ENCODE measurements at regions not wholly inside any gene's neighbourhood (a gene's known extent, or its start where the extent isn't known, plus 50 kb on each side); places are given as distances from the start of the nearest gene placed in this dataset.
"Not testable (repeated sequence)": the region's sequence is repeated elsewhere in the genome, so short reads cannot be mapped to it uniquely, and the experiment has no call there.

DNA sequence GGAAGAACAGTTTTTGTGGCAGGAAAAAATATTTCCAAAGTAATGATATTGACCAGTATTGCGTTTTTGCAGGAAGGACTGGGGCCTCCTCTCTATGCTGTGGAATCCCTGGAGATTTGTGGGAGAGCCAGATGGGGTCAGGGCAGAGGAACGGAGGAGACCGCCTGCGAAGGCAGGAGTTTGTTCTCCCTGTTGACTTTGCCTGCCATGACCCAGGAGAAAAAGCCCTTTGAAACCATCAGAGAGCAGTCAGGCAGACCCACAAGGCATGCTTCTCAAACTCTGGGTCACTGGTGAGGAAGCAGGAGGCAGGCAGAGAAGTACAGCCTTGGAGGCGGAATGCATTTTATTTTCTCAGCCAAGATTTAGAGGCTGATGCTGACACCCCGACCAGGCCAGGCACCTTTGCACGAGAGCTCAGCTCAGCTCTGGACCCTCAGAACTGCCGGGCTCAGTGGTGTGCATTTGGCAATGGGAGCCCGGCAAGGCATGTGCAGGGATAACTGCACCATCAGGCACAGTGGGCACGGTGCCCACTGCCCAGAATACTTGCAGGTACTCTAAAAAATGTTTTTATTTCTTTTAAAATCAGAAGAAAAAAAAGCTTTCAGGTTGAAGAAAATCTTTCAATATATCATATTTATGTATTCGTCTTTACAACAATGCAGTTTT lies 410.4 kb downstream of the RPS24 start:
- no peak for DNase-seq

DNA sequence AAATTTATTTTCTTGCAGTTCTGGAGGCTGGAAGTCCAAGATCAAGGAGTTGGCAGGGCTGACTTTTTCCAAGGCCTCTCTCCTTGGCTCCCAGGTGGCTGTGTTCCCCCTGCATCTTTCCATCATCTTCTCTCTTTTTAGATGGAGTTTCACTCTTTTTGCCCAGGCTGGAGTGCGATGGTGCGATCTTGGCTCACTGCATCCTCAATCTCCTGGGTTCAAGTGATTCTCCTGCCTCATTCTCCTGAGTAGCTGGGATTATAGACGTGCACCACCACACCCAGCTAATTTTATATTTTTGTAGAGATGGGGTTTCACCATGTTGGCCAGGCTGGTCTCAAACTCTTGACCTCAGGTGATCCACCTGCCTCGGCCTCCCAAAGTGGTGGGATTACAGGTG lies 411.1 kb downstream of the RPS24 start:
- not testable (repeated sequence) for DNase-seq

- DNase-seq = no peak
Measured at GRCh38 chr10:78445308-78445707, 411.6 kb downstream of the RPS24 start.

DNA sequence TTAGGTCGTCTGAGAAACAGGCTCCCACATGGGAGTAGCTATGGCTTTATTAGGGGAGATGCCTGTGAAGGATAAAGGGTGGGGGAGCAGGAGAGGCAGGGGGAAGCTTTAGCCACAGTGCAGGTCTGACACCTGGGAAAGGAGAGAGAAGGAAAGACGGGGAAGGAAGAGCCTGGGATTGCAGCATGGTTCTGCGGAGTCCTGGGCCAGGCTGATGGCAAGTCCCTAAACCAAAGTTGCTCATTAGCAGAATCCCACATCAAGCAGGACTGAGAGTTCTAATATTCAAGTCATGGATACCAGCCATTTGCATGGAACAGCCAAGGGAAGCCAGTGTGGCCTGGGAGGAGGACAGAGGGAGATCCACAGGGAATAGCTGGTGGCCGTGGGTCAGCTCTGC lies 414.8 kb downstream of the RPS24 start:
- DNase-seq = no peak

DNA sequence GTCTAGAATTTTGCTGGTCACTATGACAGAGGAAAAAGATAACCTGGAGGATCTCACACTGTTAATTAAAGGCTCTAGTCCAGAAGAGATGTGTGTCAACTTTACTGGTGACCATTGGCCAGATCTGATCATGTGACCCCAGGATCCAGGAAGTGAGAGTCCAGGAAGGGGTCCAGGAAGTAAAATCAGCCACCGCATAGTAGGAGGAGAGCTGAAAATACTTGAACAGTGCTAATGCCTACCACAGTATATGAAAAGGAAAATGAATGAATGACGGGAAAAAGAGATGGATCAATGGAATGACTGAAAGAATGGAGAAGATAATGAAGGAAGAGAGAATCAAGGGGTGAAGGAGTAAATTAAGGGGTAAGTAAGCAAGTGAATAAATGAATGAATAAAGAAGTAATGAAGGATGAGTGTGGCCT lies 415.3 kb downstream of the RPS24 start:
- no peak for DNase-seq

GRCh38 chr10:78449554-78449953 lies 415.9 kb downstream of the RPS24 start:
- no peak for DNase-seq

- DNase-seq = no peak
Measured at GRCh38 chr10:78450239-78450638, 416.6 kb downstream of the RPS24 start.

- DNase-seq = no peak
Measured at GRCh38 chr10:78450807-78451485, 417.3 kb downstream of the RPS24 start.

GRCh38 chr10:78451592-78451991 lies 417.9 kb downstream of the RPS24 start:
- peak; percentile 55 for DNase-seq

GRCh38 chr10:78454123-78454645 lies 420.5 kb downstream of the RPS24 start:
- DNase-seq = no peak

DNA sequence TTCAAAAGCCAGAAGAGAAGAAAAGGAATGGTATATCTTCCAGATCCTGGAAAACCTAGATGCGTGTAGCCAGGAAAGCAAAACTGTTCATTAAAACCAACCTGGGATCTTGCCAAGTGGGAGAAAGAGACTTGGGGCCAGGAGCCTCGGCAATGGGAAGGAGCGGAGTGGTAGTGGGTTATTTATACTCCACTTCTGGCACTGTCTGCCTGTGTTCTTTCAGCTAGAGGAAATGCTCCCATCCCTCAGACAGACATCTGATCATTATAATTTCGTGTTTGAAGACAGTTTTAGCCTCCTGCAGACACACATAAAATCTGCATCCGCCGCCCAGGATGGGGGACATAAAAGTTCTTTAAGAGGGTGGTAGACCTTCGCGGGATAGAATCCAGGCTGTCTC lies 421.6 kb downstream of the RPS24 start:
- DNase-seq = no peak

DNA sequence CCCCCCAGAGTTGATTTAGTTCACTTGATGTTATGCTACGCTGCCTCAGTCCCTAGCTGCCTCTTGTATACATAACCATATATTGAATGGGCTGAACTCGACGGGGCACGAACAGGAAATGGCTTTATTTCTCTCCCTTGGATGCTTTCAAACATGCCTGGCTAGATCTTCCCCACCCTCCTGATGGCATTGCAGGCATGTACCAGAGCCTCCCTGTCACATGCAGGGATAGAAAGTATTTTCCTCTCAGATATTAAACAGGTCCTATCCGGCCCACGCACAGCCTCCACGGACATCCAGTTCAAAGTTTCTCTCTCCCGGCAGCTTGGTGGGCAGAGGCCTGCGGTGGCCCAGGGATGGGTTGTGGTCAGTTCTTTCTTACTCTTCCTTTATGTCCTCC lies 422.1 kb downstream of the RPS24 start:
- DNase-seq = peak; percentile 12

GRCh38 chr10:78456649-78457400 lies 423.2 kb downstream of the RPS24 start:
- no peak for DNase-seq

GRCh38 chr10:78457804-78458482 lies 424.3 kb downstream of the RPS24 start:
- no peak for DNase-seq

- peak; percentile 69 for DNase-seq
Measured at GRCh38 chr10:78458983-78459638, 425.4 kb downstream of the RPS24 start.

- no peak for DNase-seq
Measured at GRCh38 chr10:78459639-78460037, 426.0 kb downstream of the RPS24 start.

DNA sequence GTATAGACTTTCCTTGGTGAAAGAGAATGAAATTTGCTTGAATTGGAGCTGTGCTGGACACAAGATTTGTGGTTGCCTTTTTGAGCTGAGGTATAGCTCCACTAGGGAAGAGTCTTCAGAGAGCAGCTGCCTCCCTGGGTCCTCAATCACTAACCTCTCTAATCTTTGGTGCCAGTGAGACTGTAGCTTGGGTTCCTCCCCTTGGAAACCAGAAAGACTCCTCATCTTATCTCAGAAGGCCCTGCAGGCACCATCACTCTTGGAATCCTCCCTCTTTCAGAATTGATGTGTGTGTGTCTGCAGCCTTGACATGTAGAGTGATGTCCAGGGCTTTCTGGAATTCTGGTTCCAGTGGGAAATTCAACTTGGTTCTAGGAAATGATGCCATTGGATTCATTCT lies 426.5 kb downstream of the RPS24 start:
- no peak for DNase-seq

DNA sequence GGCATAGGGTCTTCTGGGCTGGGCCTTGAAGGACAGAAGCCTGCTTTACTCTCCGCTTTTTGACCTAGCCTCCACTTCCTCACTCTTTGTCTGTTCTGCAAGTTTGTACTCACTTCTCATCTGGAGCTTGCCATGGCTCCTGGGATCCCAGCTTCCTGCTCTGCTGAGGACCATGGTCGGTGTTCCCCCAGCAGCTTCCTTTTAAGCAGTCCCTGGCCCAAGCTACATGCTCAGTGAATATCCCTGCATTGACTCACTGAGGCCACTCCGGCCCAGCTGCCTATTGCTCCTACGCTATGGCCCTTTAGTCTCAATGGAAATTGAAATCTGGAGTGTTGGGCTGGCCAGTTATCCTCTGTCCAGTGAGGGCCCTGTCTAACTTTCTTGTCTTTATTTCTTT lies 427.7 kb downstream of the RPS24 start:
- no peak for DNase-seq

GRCh38 chr10:78462176-78462575 lies 428.5 kb downstream of the RPS24 start:
- DNase-seq = peak; percentile 46

GRCh38 chr10:78462726-78463228 lies 429.1 kb downstream of the RPS24 start:
- DNase-seq = no peak

DNA sequence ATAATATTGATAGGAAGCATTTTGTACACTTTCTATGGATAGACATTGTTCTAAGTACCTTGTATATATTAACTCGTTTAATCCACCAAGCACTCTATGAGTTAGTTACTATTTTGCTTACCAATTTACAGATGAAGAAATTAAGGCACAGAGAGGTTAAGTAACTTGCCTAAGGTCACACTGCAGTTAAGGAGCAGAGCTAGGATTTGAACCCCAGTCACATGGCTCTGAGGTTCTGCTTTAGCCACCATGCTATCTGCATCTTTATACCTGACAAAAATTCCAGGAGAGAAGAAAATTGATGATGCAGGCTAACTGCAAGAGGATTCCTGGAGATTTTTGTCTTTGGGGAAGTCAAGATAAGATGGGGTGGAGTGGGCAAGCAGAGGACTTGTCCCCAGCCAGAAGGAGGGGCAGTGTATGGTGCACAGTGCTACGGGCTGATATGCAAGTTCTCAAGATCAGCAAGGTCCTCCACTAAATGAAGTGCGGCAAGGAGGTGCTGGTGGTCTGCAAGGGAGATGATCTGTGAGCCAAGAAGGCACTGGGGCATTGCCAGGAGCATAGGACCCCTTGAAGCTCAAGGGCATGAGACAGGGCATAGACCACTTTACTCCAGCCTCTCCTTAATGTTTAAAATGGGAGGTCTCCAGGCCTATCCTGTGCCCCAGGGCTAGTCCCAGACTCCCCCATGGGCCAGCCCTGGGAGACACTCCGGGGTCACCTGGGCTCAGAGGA lies 430.6 kb downstream of the RPS24 start:
- no peak for DNase-seq

DNA sequence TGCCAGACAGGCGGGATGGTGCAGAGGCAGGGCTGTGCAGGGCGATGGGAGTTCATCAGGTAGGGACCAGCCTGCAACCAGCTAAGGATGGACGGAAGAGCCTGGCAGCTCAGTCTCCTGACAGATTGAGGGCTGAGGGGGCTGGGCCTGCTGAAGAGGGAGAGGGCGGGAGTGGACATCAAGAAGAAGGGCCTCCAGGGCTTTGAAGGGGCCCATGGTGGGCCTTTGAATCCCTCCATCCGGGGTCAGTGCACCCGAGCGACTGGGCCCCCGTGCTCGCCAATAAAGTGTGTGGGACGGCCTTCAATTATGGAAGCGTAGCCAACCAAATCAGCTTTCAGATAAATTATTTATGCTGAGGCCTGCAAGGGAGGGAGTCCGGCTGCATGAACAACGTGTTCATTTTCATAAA lies 431.2 kb downstream of the RPS24 start:
- DNase-seq = no peak
